ENCODE measurements at regions not wholly inside any gene's neighbourhood (a gene's known extent, or its start where the extent isn't known, plus 50 kb on each side); places are given as distances from the start of the nearest gene placed in this dataset.
"Not testable (repeated sequence)": the region's sequence is repeated elsewhere in the genome, so short reads cannot be mapped to it uniquely, and the experiment has no call there.

DNA sequence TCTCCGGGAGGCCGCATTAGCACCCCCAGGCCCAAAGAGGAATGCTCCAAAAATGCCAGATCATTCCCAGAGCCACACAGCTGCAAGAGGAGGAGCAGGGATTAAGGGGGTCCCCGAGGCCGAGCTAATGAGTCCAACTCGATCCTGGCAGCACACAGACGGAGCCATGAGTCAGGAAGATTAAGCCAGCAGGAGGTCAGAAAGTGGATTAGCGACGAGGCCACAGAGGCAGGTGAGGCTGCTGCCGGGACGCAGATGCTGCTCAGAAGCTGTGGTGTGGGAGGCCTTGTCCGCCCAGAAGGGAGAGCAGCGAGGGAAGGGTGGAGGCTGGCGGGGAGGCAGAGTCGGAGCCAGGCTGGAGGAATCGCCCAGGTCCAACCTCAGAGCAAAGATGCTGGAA lies 120.5 kb downstream of the SHANK2 start:
- no peak overlapping the region for H3K4me3 ChIP-seq
- H3K27me3 ChIP-seq, result no peaks in the 10 kb centered on the region
- H3K4me1 ChIP-seq, result no peaks in the 10 kb centered on the region
- ATAC-seq (no peak), DNase-seq (no peak)
- no peak overlapping the region for H3K27ac ChIP-seq
- TF ChIP-seq CTCF (IDR thresholded peaks at IDR 0.05), result no peak
- intact Hi-C loops (cut with DNase I), result no loop called here
- H3K36me3 ChIP-seq, result no peaks in the 10 kb centered on the region
- H3K9me3 ChIP-seq, result no peaks in the 10 kb centered on the region

- Histone ChIP-seq H3K4me1 (no peaks in the 10 kb centered on the region), H3K27me3 (no peaks in the 10 kb centered on the region), H3K4me3 (no peak overlapping the region), H3K9me3 (no peaks in the 10 kb centered on the region), H3K36me3 (no peaks in the 10 kb centered on the region), H3K27ac (no peak overlapping the region)
- intact Hi-C loops (cut with DNase I), result no loop called here
- no peak for TF ChIP-seq CTCF (IDR thresholded peaks at IDR 0.05)
- ATAC-seq, result no peak
- DNase-seq, result no peak
Observed at GRCh38 chr11:71130106-71130505, 122.3 kb downstream of the SHANK2 start.

DNA sequence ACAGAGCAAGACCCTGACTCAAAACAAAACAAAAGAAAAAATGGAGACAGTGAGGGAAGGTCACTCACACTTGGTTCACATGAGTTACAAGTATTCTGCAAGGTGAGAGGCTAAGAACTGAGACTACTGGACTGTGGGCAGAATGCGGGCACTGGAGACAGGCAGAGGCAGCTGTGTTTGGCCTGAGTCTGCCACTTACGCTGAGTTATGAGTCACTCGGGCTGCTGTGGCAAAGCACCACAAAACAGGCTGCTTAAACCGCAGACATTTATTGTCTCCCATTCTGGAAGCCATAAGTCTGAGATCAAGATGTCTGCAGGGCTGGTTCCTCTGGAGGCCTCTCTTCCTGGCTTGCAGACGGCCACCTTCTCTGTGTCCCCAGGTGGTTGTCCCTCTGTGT lies 122.8 kb downstream of the SHANK2 start:
- Histone ChIP-seq H3K36me3 (no peaks in the 10 kb centered on the region), H3K4me1 (no peaks in the 10 kb centered on the region), H3K9me3 (no peaks in the 10 kb centered on the region), H3K4me3 (no peak overlapping the region), H3K27me3 (no peaks in the 10 kb centered on the region), H3K27ac (no peak overlapping the region)
- DNase-seq (no peak), ATAC-seq (no peak)
- no peak for TF ChIP-seq CTCF (IDR thresholded peaks at IDR 0.05)
- intact Hi-C loops (cut with DNase I), result no loop called here

DNA sequence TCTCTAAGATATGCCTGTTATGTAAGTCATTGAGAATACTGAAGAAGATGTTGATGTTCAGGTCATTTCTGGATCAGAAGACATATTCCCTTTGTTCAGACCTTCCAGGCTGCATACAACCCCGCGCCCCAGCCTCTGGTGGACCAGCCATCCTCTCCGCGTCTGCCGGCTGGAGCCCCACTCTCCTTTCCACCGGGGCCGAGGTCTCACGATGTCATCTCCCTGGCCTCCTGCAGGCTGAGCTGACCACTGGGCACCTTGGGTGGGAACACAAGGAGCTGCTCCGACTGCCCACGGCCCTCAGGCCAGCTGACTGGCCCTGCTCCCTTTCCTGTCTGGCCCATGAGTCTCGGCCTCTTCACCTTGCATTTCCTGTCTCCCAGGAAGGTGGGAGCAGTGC lies 124.6 kb downstream of the SHANK2 start:
- DNase-seq (no peak), ATAC-seq (no peak)
- Histone ChIP-seq H3K4me3 (no peak overlapping the region), H3K4me1 (no peaks in the 10 kb centered on the region), H3K36me3 (no peaks in the 10 kb centered on the region), H3K9me3 (no peaks in the 10 kb centered on the region), H3K27ac (no peak overlapping the region), H3K27me3 (no peaks in the 10 kb centered on the region)
- intact Hi-C loops (cut with DNase I), result no loop called here
- TF ChIP-seq CTCF (IDR thresholded peaks at IDR 0.05), result no peak

- DNase-seq; H3K4me1 ChIP-seq; H3K4me3 ChIP-seq; H3K36me3 ChIP-seq; ATAC-seq; H3K27me3 ChIP-seq; H3K9me3 ChIP-seq; intact Hi-C loops (cut with DNase I); H3K27ac ChIP-seq: not testable (repeated sequence)
Observed at GRCh38 chr11:71126401-71126800, 126.0 kb downstream of the SHANK2 start.

DNA sequence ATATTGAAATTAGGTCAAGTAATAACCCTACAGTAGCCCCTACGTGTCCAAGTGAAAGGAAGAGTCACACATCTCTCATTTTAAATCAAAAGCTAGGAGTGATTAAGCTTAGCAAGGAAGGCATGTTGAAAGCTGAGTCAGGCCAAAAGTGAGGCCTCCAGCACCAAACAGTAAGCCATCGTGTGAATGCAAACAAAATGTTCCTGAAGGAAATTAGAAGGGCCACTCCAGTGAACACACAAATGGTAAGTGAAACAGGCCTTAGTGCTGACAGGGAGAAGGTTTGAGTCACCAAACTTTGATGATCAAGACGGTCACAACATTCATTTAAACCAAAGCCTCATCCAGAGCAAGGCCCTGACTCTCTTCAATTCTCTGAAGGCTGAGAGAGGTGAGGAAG lies 127.2 kb downstream of the SHANK2 start:
- Histone ChIP-seq H3K4me1 (no peaks in the 10 kb centered on the region), H3K36me3 (no peaks in the 10 kb centered on the region), H3K27ac (no peak overlapping the region), H3K4me3 (no peak overlapping the region), H3K9me3 (no peaks in the 10 kb centered on the region), H3K27me3 (no peaks in the 10 kb centered on the region)
- DNase-seq (no peak), ATAC-seq (no peak)
- no peak for TF ChIP-seq CTCF (IDR thresholded peaks at IDR 0.05)
- intact Hi-C loops (cut with DNase I), result no loop called here

Measured in upper lobe of right lung (tissue), 1 donor.